K562 (cell line): ENCODE measurements at regions not wholly inside any gene's neighbourhood (a gene's known extent, or its start where the extent isn't known, plus 50 kb on each side); places are given as distances from the start of the nearest gene placed in this dataset.

Experiments used
- ATAC-seq: fragments of 200-7000 bp; cut with Tn5 transposase; 3 replicates; pipeline ENCODE4 v1.9.1; 2020; ENCODE audit warnings: moderate library complexity
- BruUV-seq: library from RNA; stranded (reverse); fragments of 400-500 nt; replicated peaks from 2 replicates; lab custom pipeline; 2021; lab: Mats Ljungman, UMichigan
- CTCF ChIA-PET: fragments of 300-600 bp; formaldehyde crosslinking; extraction: SDS; loops from one replicate; lab custom pipeline; 2021; ENCODE audit warnings: low intra/inter-chr PET ratio; lab: Yijun Ruan, JAX
- POLR2A ChIA-PET: fragments of 300-600, 350-650 bp; sonication (Branson Sonifier 250); formaldehyde crosslinking; extraction: SDS; loops from one replicate; lab custom pipeline; 2021; ENCODE audit warnings: antibody characterized with exemption, inconsistent platforms; lab: Yijun Ruan, JAX
- DNase-seq, 4 experiments: peaks; one replicate each; pipeline versions ENCODE4 v3.0.0 to v3.0.0-alpha.2; 2011 to 2018; ENCODE audit warnings: low spot score in 3 of 4, mixed read lengths in 3 of 4; ENCODE audit errors: extremely low read depth in 1 of 4
- FAIRE-seq: peaks from 2 replicates; lab custom pipeline; 2011; peaks lifted over from hg19 to GRCh38; lab: Jason Lieb, UNC
- H2AFZ ChIP-seq: 2 replicates; pipeline ENCODE4 v1.6.0; 2011; ENCODE audit warnings: low read depth, low read length, control low read depth, inconsistent platforms
- H3K27ac ChIP-seq: fragments of 200-600 bp; 3 replicates; pipeline ENCODE4 v1.8.0; 2011; ENCODE audit warnings: low read depth, mild to moderate bottlenecking, control low read depth, inconsistent platforms, low read length, moderate library complexity, mixed read lengths; ENCODE audit errors: extremely low read depth
- H3K27me3 ChIP-seq, 2 experiments: fragments of 300-600 bp in 1 of 2; 2 replicates in 1 of 2; 3 replicates in 1 of 2; pipeline versions ENCODE4 v1.6.0 to v1.8.0; 2011; ENCODE audit warnings: inconsistent platforms in 2 of 2, low read length in 2 of 2, mild to moderate bottlenecking in 1 of 2, mixed read lengths in 1 of 2, moderate library complexity in 1 of 2; ENCODE audit not compliant: control insufficient read depth in 2 of 2, insufficient read depth in 2 of 2
- H3K36me3 ChIP-seq: fragments of 300-600 bp; 3 replicates; pipeline ENCODE4 v1.8.0; 2011; ENCODE audit warnings: mild to moderate bottlenecking, low read length, inconsistent platforms; ENCODE audit not compliant: control insufficient read depth, insufficient read depth
- H3K4me1 ChIP-seq, 2 experiments: fragments of 200-600 bp in 1 of 2; replicated peaks in 1 of 2; 2 replicates in 1 of 2; 3 replicates in 1 of 2; pipeline versions ENCODE4 v1.5.1 to v1.8.0; 2011; ENCODE audit warnings: inconsistent platforms in 2 of 2, low read length in 2 of 2, mild to moderate bottlenecking in 1 of 2, mixed read lengths in 1 of 2, moderate library complexity in 1 of 2; ENCODE audit not compliant: control insufficient read depth in 2 of 2, insufficient read depth in 2 of 2
- H3K4me2 ChIP-seq: 2 replicates; pipeline ENCODE4 v1.6.1; 2011; ENCODE audit warnings: low read length, control low read depth, inconsistent platforms, mixed read lengths; ENCODE audit not compliant: insufficient read depth
- H3K4me3 ChIP-seq: fragments of 200-600 bp; sonication (generic), shearing (Covaris generic); 2 replicates; pipeline ENCODE4 v1.5.1; 2016; ENCODE audit warnings: control low read depth, inconsistent platforms
- H3K79me2 ChIP-seq: fragments of 200-600 bp; 3 replicates; pipeline ENCODE4 v1.8.0; 2011; ENCODE audit warnings: low read length, inconsistent platforms; ENCODE audit not compliant: control insufficient read depth, insufficient read depth
- H3K9ac ChIP-seq, 2 experiments: 2 replicates each; pipeline versions ENCODE4 v1.6.0 to v1.6.1; 2011; ENCODE audit warnings: low read depth in 2 of 2, low read length in 2 of 2, control low read depth in 1 of 2, inconsistent platforms in 1 of 2, mild to moderate bottlenecking in 1 of 2, mixed read lengths in 1 of 2; ENCODE audit not compliant: insufficient read depth in 1 of 2
- H3K9me1 ChIP-seq: one replicate; pipeline ENCODE4 v1.6.0; 2011; ENCODE audit warnings: inconsistent platforms, mild to moderate bottlenecking, low read length, moderate library complexity; ENCODE audit not compliant: control insufficient read depth, insufficient read depth
- H3K9me3 ChIP-seq: replicated peaks from 2 replicates; pipeline ENCODE4 v1.5.1; 2011; ENCODE audit warnings: low read depth, low read length, inconsistent platforms; ENCODE audit not compliant: control insufficient read depth, insufficient read depth
- H4K20me1 ChIP-seq: replicated peaks from 2 replicates; pipeline ENCODE4 v1.6.1; 2011; ENCODE audit warnings: low read length, inconsistent platforms, mixed read lengths; ENCODE audit not compliant: control insufficient read depth, insufficient read depth
- BDP1 ChIP-seq: IDR thresholded peaks from 3 replicates; pipeline ENCODE4 v1.6.1; 2011; ENCODE audit not compliant: insufficient read length, insufficient read depth
- EZH2 ChIP-seq: IDR thresholded peaks from 2 replicates; pipeline ENCODE4 v1.6.1; 2012; ENCODE audit warnings: low read depth, mild to moderate bottlenecking, inconsistent platforms, low read length, borderline replicate concordance
- NONO ChIP-seq, 2 experiments: fragments of 200-400 bp in 1 of 2; fragments of 450-650 bp in 1 of 2; formaldehyde crosslinking in 1 of 2; IDR thresholded peaks; 2 replicates each; pipeline ENCODE4 v1.6.1; 2017; ENCODE audit warnings: low read depth in 2 of 2, mild to moderate bottlenecking in 2 of 2, moderate library complexity in 2 of 2, low read length in 1 of 2
- NUFIP1 ChIP-seq: fragments of 450-650 bp; IDR thresholded peaks from 2 replicates; pipeline ENCODE4 v1.6.1; 2018; ENCODE audit not compliant: partially characterized antibody
- RB1 ChIP-seq: fragments of 450-650 bp; IDR thresholded peaks from 2 replicates; pipeline ENCODE4 v1.6.1; 2017; ENCODE audit warnings: low read depth, mild to moderate bottlenecking
- SAP30 ChIP-seq: fragments of 200-600 bp; sonication (generic); IDR thresholded peaks from 2 replicates; pipeline ENCODE4 v1.6.1; 2012; ENCODE audit warnings: borderline replicate concordance, low read depth, mild to moderate bottlenecking, moderate library complexity, low read length, control low read depth, inconsistent platforms; ENCODE audit not compliant: insufficient read depth, poor library complexity, severe bottlenecking
- ZBTB8A ChIP-seq: fragments of 450-650 bp; IDR thresholded peaks from 2 replicates; pipeline ENCODE4 v1.6.1; 2018; ENCODE audit warnings: mild to moderate bottlenecking, moderate library complexity; ENCODE audit not compliant: partially characterized antibody
- WGBS: fragments of 100-300 bp; shearing (Covaris generic); methylation state at CpG from one replicate; pipeline ENCODE4 v1.1.6; 2016; ENCODE audit warnings: low coverage, mixed read lengths; ENCODE audit not compliant: insufficient coverage; ENCODE audit errors: missing lambda C conversion rate; 5-methylcytosine and 5-hydroxymethylcytosine counted together
- in situ Hi-C: fragments of 300-500 bp; cut with MboI; formaldehyde crosslinking; loops from 4 replicates; pipeline ENCODE4 v1.15.0; 2018; ENCODE audit warnings: inconsistent platforms, mixed read lengths
- intact Hi-C: fragments of 100-400 bp; cut with micrococcal nuclease; formaldehyde crosslinking; loops from 2 replicates; pipeline ENCODE4 v1.14.2; 2022
- TF ChIP-seq, protein P1 (sequence below): fragments of 250-450 bp; sonication (Bioruptor Pico); IDR thresholded peaks from 2 replicates; pipeline ENCODE4 v1.4.0; 2020

DNA sequence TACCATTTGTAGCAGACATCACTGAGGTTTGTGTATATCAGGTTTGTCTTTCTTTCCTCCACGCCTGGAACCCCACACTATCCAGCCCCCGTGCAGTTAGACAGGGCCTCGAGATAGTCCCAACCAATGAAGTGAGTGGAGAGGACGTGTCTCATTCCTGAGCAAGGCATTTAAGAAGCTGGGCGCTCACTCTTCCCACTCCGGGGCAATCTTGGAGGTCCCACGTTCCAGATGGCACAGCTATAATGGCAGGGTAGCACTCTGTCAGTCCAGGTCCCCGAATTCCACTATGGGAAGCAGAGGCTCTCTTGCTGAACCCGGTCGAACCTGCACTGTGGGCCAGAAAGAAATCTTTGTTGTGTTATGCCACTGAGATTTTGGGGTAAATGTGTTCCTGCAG lies 57.3 kb upstream of the CSF3R start (continued):
- TF ChIP-seq ZBTB8A: no peak
- TF ChIP-seq, protein P1, sequence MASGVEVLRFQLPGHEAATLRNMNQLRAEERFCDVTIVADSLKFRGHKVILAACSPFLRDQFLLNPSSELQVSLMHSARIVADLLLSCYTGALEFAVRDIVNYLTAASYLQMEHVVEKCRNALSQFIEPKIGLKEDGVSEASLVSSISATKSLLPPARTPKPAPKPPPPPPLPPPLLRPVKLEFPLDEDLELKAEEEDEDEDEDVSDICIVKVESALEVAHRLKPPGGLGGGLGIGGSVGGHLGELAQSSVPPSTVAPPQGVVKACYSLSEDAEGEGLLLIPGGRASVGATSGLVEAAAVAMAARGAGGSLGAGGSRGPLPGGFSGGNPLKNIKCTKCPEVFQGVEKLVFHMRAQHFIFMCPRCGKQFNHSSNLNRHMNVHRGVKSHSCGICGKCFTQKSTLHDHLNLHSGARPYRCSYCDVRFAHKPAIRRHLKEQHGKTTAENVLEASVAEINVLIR: no peak
- no peak for TF ChIP-seq NUFIP1
- TF ChIP-seq BDP1: no peak
- no peak for TF ChIP-seq RB1
- TF ChIP-seq NONO (IDR thresholded peaks at IDR 0.05; ENCODE audit: low read depth in 2 of 2, low read length in 1 of 2): no peak
- no peak for TF ChIP-seq SAP30

DNA sequence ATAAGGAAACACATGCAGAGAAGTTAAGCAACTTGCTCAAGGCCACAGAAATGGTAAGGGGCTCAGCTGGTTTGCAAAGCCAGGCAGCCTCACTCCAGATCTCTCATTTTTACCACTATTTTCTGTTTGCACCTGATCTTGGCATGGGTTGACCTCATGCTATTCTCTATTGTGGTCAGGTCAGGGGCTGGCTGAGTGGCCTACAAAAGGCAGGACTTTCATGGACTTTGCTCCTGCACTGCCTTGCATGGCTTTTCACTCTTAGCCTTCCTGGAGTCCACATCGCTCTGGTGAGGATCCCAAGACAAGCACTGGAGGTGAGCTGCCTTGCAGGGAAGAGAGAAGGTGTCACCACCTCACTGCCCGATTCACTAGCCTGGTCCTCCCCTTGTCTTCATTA lies 56.8 kb upstream of the CSF3R start:
- FAIRE-seq (no peak), ATAC-seq (no peak), DNase-seq (no peak)
- intact Hi-C loops: no loop called here
- Histone ChIP-seq H2AFZ (no peak overlapping the region), H3K9ac (no peak overlapping the region), H3K4me2 (no peak overlapping the region), H3K4me1 (no peaks in the 10 kb centered on the region), H4K20me1 (0 out of 2 replicates have a peak, but pooled peaks cover 5% of the 10 kb centered on the region), H3K27me3 (peaks cover 24 to 30% of the 10 kb centered on the region in 2 experiments), H3K27ac (no peak overlapping the region), H3K79me2 (no peaks in the 10 kb centered on the region), H3K9me3 (no peaks in the 10 kb centered on the region), H3K9me1 (no peaks in the 10 kb centered on the region), H3K36me3 (no peaks in the 10 kb centered on the region), H3K4me3 (no peak overlapping the region)
- POLR2A ChIA-PET: interaction anchor here (0.7 kb wide), 1 partner anchor 417 kb away, joined by 4 read pairs; no protein-coding TSS in a partner anchor
- CTCF ChIA-PET: interaction anchor here (0.6 kb wide), 1 partner anchor 192 kb away, joined by 3 read pairs; no protein-coding TSS in a partner anchor
- 0% methylated on average over 2 of the region's 2 CpGs for WGBS
- no peak for TF ChIP-seq EZH2
- in situ Hi-C loops: no loop called here
- no TSS peak for BruUV-seq
